HCT116 (cell line): ENCODE measurements at regions not wholly inside any gene's neighbourhood (a gene's known extent, or its start where the extent isn't known, plus 50 kb on each side); places are given as distances from the start of the nearest gene placed in this dataset.

ENCODE experiments used
- ATAC-seq: fragments of 200-7000 bp; cut with Tn5 transposase; 2 replicates; pipeline ENCODE4 v1.9.1; 2020; ENCODE audit warnings: mild to moderate bottlenecking, moderate library complexity
- BruUV-seq: library from RNA; stranded (reverse); fragments of 400-500 nt; replicated peaks from 2 replicates; lab custom pipeline; 2021; lab: Mats Ljungman, UMichigan
- CTCF ChIA-PET: fragments of 300-600 bp; sonication (Branson Sonifier 250); formaldehyde crosslinking; loops from one replicate; lab custom pipeline; 2021; ENCODE audit warnings: antibody characterized with exemption; lab: Charles Lee
- POLR2A ChIA-PET: fragments of 300-600, 350-600 bp; sonication (Branson Sonifier 250); formaldehyde crosslinking; loops from one replicate; lab custom pipeline; 2021; ENCODE audit warnings: antibody characterized with exemption; lab: Charles Lee
- RAD21 ChIA-PET, 2 experiments: fragments of 300-600 bp; sonication (Branson Sonifier 250); formaldehyde crosslinking; loops; one replicate each; lab custom pipeline; 2023; ENCODE audit warnings: low total read pairs in 2 of 2; ENCODE audit not compliant: uncharacterized antibody in 2 of 2, unreplicated experiment in 2 of 2, low non-redundant PET in 1 of 2; lab: Charles Lee
- DNase-seq: peaks from one replicate; pipeline ENCODE4 v3.0.0-alpha.2; 2010; ENCODE audit warnings: low read depth, low spot score
- H2AFZ ChIP-seq: fragments of 200-600 bp; shearing (Covaris generic), sonication (generic); 2 replicates; pipeline ENCODE4 v1.6.1; 2017; ENCODE audit warnings: low read depth, mixed run types, mixed read lengths, antibody characterized with exemption, low read length; ENCODE audit not compliant: poor library complexity, severe bottlenecking
- H3K27ac ChIP-seq: 2 replicates; pipeline ENCODE4 v1.5.1; 2012; ENCODE audit warnings: low read depth, low read length
- H3K27me3 ChIP-seq: fragments of 200-600 bp; sonication (generic); 2 replicates; pipeline ENCODE4 v1.6.1; 2016; ENCODE audit warnings: mixed run types, low read length, mixed read lengths; ENCODE audit not compliant: insufficient read depth
- H3K36me3 ChIP-seq, 2 experiments: fragments of 200-500 bp in 1 of 2; fragments of 200-600 bp in 1 of 2; sonication (Bioruptor generic) in 1 of 2; sonication (generic) in 1 of 2; 2 replicates each; pipeline versions ENCODE4 v1.5.1 to v1.6.1; 2014 to 2016; ENCODE audit warnings: low read length in 2 of 2, inconsistent platforms in 1 of 2, mixed read lengths in 1 of 2, mixed run types in 1 of 2; ENCODE audit not compliant: insufficient read depth in 2 of 2, control insufficient read depth in 1 of 2
- H3K4me1 ChIP-seq, 2 experiments: fragments of 200-600 bp in 1 of 2; sonication (generic) in 1 of 2; 2 replicates each; pipeline versions ENCODE4 v1.5.1 to v1.6.1; 2012 to 2017; ENCODE audit warnings: low read length in 2 of 2, inconsistent platforms in 1 of 2, mild to moderate bottlenecking in 1 of 2, mixed read lengths in 1 of 2, mixed run types in 1 of 2, moderate library complexity in 1 of 2; ENCODE audit not compliant: insufficient read depth in 2 of 2, control insufficient read depth in 1 of 2
- H3K4me2 ChIP-seq: fragments of 200-600 bp; sonication (generic); 2 replicates; pipeline ENCODE4 v1.6.1; 2017; ENCODE audit warnings: mixed run types, low read length, mixed read lengths
- H3K4me3 ChIP-seq, 2 experiments: fragments of 200-600 bp in 1 of 2; sonication (generic) in 1 of 2; replicated peaks in 1 of 2; 2 replicates each; pipeline ENCODE4 v1.5.1; 2011 to 2016; ENCODE audit warnings: low read length in 2 of 2, control low read depth in 1 of 2, low read depth in 1 of 2, mild to moderate bottlenecking in 1 of 2, mixed read lengths in 1 of 2, mixed run types in 1 of 2
- H3K79me2 ChIP-seq: fragments of 200-600 bp; sonication (generic); 2 replicates; pipeline ENCODE4 v1.6.1; 2017; ENCODE audit warnings: mild to moderate bottlenecking, mixed run types, low read length, moderate library complexity, mixed read lengths; ENCODE audit not compliant: insufficient read depth
- H3K9ac ChIP-seq: fragments of 200-600 bp; sonication (generic); 2 replicates; pipeline ENCODE4 v1.6.1; 2016; ENCODE audit warnings: low read length, mixed read lengths
- H3K9me2 ChIP-seq: fragments of 200-600 bp; sonication (generic), shearing (Covaris generic); 2 replicates; pipeline ENCODE4 v1.6.1; 2017; ENCODE audit warnings: mixed run types, mild to moderate bottlenecking, moderate library complexity; ENCODE audit not compliant: insufficient read depth
- H3K9me3 ChIP-seq, 2 experiments: fragments of 200-500 bp in 1 of 2; fragments of 200-600 bp in 1 of 2; sonication (Bioruptor generic) in 1 of 2; sonication (generic) in 1 of 2; 2 replicates each; pipeline ENCODE4 v1.6.1; 2014 to 2017; ENCODE audit warnings: low read length in 2 of 2, mixed read lengths in 2 of 2, inconsistent platforms in 1 of 2, low read depth in 1 of 2, mild to moderate bottlenecking in 1 of 2, mixed run types in 1 of 2, moderate library complexity in 1 of 2; ENCODE audit not compliant: control insufficient read depth in 1 of 2, insufficient read depth in 1 of 2
- H4K20me1 ChIP-seq: fragments of 200-600 bp; sonication (generic), shearing (Covaris generic); 2 replicates; pipeline ENCODE4 v1.6.1; 2017; ENCODE audit warnings: mixed run types, mild to moderate bottlenecking, moderate library complexity; ENCODE audit not compliant: insufficient read depth
- ATF3 ChIP-seq: IDR thresholded peaks from 2 replicates; pipeline ENCODE4 v1.6.1; 2012
- CBX3 ChIP-seq: IDR thresholded peaks from 2 replicates; pipeline ENCODE4 v1.6.1; 2012; ENCODE audit warnings: low read depth
- CEBPB ChIP-seq: IDR thresholded peaks from 2 replicates; pipeline ENCODE4 v1.6.1; 2012; ENCODE audit warnings: low read depth
- EGR1 ChIP-seq: IDR thresholded peaks from 2 replicates; pipeline ENCODE4 v1.6.1; 2012; ENCODE audit warnings: low read depth
- ELF1 ChIP-seq: IDR thresholded peaks from 2 replicates; pipeline ENCODE4 v1.6.1; 2012; ENCODE audit warnings: low read depth, borderline replicate concordance
- EZH2 ChIP-seq: fragments of 200-600 bp; sonication (generic); IDR thresholded peaks from 2 replicates; pipeline ENCODE4 v1.6.1; 2017; ENCODE audit warnings: antibody characterized with exemption, mixed run types
- EZH2phosphoT487 ChIP-seq: fragments of 200-600 bp; IDR thresholded peaks from 2 replicates; pipeline ENCODE4 v1.6.1; 2018; ENCODE audit warnings: antibody characterized with exemption, borderline replicate concordance
- MAX ChIP-seq: IDR thresholded peaks from 2 replicates; pipeline ENCODE4 v1.6.1; 2012
- POLR2A ChIP-seq: IDR thresholded peaks from 2 replicates; pipeline ENCODE4 v1.7.0; 2011; ENCODE audit warnings: borderline replicate concordance; ENCODE audit not compliant: insufficient read depth, insufficient read length; ENCODE audit errors: extremely low read depth
- RAD21 ChIP-seq: IDR thresholded peaks from 2 replicates; pipeline ENCODE4 v1.6.1; 2012; ENCODE audit warnings: low read depth, mild to moderate bottlenecking
- SIN3A ChIP-seq: IDR thresholded peaks from 2 replicates; pipeline ENCODE4 v1.6.1; 2012; ENCODE audit warnings: low read depth
- SRF ChIP-seq: IDR thresholded peaks from 2 replicates; pipeline ENCODE4 v1.6.1; 2012; ENCODE audit warnings: low read depth
- ZBTB33 ChIP-seq: IDR thresholded peaks from 2 replicates; pipeline ENCODE4 v1.6.1; 2011; ENCODE audit warnings: mild to moderate bottlenecking, low read length, moderate library complexity; ENCODE audit not compliant: insufficient replicate concordance; ENCODE audit errors: extremely low read depth
- ZFX ChIP-seq: fragments of 450-650 bp; IDR thresholded peaks from 2 replicates; pipeline ENCODE4 v1.6.1; 2017
- ZNF274 ChIP-seq: fragments of 200-500 bp; sonication (Bioruptor generic); IDR thresholded peaks from 2 replicates; pipeline ENCODE4 v1.6.1; 2014; ENCODE audit warnings: mild to moderate bottlenecking, low read depth, low read length, inconsistent platforms
- intact Hi-C: fragments of 100-400 bp; cut with micrococcal nuclease; formaldehyde crosslinking; loops from 2 replicates; pipeline ENCODE4 v1.10.0; 2022
- TF ChIP-seq, protein P1 (sequence below): IDR thresholded peaks from 2 replicates; pipeline ENCODE4 v1.6.1; 2012; ENCODE audit warnings: low read depth
- TF ChIP-seq, protein P2 (sequence below), 3 experiments: fragments of 200-600 bp in 1 of 3; sonication (generic) in 1 of 3; IDR thresholded peaks in 2 of 3; conservative IDR thresholded peaks in 1 of 3; 2 replicates each; pipeline ENCODE4 v1.5.1; 2012 to 2017; ENCODE audit warnings: low read depth in 2 of 3, low read length in 2 of 3, antibody characterized with exemption in 1 of 3, borderline replicate concordance in 1 of 3, control low read depth in 1 of 3, mild to moderate bottlenecking in 1 of 3, mixed read lengths in 1 of 3, mixed run types in 1 of 3, moderate library complexity in 1 of 3; ENCODE audit not compliant: insufficient read depth in 1 of 3

- ATAC-seq: no peak
- H3K4me1 ChIP-seq: no peaks in the 10 kb centered on the region
- intact Hi-C loops: no loop called here
- H2AFZ ChIP-seq: no peak overlapping the region
- H3K79me2 ChIP-seq: no peaks in the 10 kb centered on the region
- DNase-seq: no peak
- no peaks in the 10 kb centered on the region for H3K9me3 ChIP-seq
- H3K4me2 ChIP-seq: no peak overlapping the region
- H3K27ac ChIP-seq: no peak overlapping the region
- H3K4me3 ChIP-seq: no peak overlapping the region
- H3K36me3 ChIP-seq: no peaks in the 10 kb centered on the region
- 0 out of 2 replicates have a peak, but pooled peaks cover 9% of the 10 kb centered on the region for H3K27me3 ChIP-seq
- no peak for TF ChIP-seq CEBPB
- no peak for TF ChIP-seq RAD21
- TF ChIP-seq ZNF274: no peak
- TF ChIP-seq POLR2A: no peak
- TF ChIP-seq ATF3: no peak
- TF ChIP-seq SRF: no peak
- TF ChIP-seq EZH2: no peak
- no peak for TF ChIP-seq SIN3A
- no peak for TF ChIP-seq MAX
- TF ChIP-seq ELF1: no peak
- no peak for TF ChIP-seq EGR1
- no peak for TF ChIP-seq CBX3
- no peak for TF ChIP-seq ZBTB33
- TF ChIP-seq EZH2phosphoT487: no peak
- TF ChIP-seq, protein P1, sequence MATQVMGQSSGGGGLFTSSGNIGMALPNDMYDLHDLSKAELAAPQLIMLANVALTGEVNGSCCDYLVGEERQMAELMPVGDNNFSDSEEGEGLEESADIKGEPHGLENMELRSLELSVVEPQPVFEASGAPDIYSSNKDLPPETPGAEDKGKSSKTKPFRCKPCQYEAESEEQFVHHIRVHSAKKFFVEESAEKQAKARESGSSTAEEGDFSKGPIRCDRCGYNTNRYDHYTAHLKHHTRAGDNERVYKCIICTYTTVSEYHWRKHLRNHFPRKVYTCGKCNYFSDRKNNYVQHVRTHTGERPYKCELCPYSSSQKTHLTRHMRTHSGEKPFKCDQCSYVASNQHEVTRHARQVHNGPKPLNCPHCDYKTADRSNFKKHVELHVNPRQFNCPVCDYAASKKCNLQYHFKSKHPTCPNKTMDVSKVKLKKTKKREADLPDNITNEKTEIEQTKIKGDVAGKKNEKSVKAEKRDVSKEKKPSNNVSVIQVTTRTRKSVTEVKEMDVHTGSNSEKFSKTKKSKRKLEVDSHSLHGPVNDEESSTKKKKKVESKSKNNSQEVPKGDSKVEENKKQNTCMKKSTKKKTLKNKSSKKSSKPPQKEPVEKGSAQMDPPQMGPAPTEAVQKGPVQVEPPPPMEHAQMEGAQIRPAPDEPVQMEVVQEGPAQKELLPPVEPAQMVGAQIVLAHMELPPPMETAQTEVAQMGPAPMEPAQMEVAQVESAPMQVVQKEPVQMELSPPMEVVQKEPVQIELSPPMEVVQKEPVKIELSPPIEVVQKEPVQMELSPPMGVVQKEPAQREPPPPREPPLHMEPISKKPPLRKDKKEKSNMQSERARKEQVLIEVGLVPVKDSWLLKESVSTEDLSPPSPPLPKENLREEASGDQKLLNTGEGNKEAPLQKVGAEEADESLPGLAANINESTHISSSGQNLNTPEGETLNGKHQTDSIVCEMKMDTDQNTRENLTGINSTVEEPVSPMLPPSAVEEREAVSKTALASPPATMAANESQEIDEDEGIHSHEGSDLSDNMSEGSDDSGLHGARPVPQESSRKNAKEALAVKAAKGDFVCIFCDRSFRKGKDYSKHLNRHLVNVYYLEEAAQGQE: no peak
- no peak for TF ChIP-seq ZFX
- TF ChIP-seq, protein P2, sequence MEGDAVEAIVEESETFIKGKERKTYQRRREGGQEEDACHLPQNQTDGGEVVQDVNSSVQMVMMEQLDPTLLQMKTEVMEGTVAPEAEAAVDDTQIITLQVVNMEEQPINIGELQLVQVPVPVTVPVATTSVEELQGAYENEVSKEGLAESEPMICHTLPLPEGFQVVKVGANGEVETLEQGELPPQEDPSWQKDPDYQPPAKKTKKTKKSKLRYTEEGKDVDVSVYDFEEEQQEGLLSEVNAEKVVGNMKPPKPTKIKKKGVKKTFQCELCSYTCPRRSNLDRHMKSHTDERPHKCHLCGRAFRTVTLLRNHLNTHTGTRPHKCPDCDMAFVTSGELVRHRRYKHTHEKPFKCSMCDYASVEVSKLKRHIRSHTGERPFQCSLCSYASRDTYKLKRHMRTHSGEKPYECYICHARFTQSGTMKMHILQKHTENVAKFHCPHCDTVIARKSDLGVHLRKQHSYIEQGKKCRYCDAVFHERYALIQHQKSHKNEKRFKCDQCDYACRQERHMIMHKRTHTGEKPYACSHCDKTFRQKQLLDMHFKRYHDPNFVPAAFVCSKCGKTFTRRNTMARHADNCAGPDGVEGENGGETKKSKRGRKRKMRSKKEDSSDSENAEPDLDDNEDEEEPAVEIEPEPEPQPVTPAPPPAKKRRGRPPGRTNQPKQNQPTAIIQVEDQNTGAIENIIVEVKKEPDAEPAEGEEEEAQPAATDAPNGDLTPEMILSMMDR (IDR thresholded peaks at IDR 0.05 in 2 of 3, conservative IDR thresholded peaks at IDR 0.05 in 1 of 3; ENCODE audit: borderline replicate concordance in 1 of 3, insufficient read depth in 1 of 3, low read depth in 2 of 3, low read length in 2 of 3): no peak
- POLR2A ChIA-PET: no interaction called here
- H3K9me2 ChIP-seq: no peaks in the 10 kb centered on the region
- CTCF ChIA-PET: no interaction called here
- RAD21 ChIA-PET: no interaction called here
- H4K20me1 ChIP-seq: no peaks in the 10 kb centered on the region
- BruUV-seq: no TSS peak
- no peak overlapping the region for H3K9ac ChIP-seq
Observed at GRCh38 chr4:71258323-71258722, 80.5 kb upstream of the SLC4A4 start.
